Prostate gland (tissue), 2 donors: ENCODE measurements at regions not wholly inside any gene's neighbourhood (a gene's known extent, or its start where the extent isn't known, plus 50 kb on each side); places are given as distances from the start of the nearest gene placed in this dataset.

Experiments
- CTCF ChIP-seq, 4 experiments: fragments of 200-600 bp in 2 of 4; fragments of 450-650 bp in 2 of 4; sonication (generic) in 2 of 4; IDR thresholded peaks; 1 replicate in 3 of 4; 2 replicates in 1 of 4; pipeline ENCODE4 v1.5.1; 2016 to 2019; ENCODE audit warnings: antibody characterized with exemption in 4 of 4, mild to moderate bottlenecking in 2 of 4, moderate library complexity in 2 of 4
- POLR2A ChIP-seq: fragments of 450-650 bp; IDR thresholded peaks from one replicate; pipeline ENCODE4 v1.6.1; 2016; ENCODE audit warnings: antibody characterized with exemption, mild to moderate bottlenecking
- POLR2AphosphoS5 ChIP-seq: sonication (generic); formaldehyde crosslinking; IDR thresholded peaks from one replicate; pipeline ENCODE4 v1.6.1; 2017; ENCODE audit warnings: antibody characterized with exemption

- no peak for TF ChIP-seq CTCF (IDR thresholded peaks at IDR 0.05)
- no peak for TF ChIP-seq POLR2A
- TF ChIP-seq POLR2AphosphoS5 = no peak
Measured at GRCh38 chr14:23864259-23864658, 89.3 kb upstream of the DHRS4 start.
